Activated CD8-positive, alpha-beta memory T cell treated with anti-CD3 and anti-CD28 coated beads for 4 hours (primary cell): ENCODE measurements at regions not wholly inside any gene's neighbourhood (a gene's known extent, or its start where the extent isn't known, plus 50 kb on each side); places are given as distances from the start of the nearest gene placed in this dataset.
"Not testable (repeated sequence)": the region's sequence is repeated elsewhere in the genome, so short reads cannot be mapped to it uniquely, and the experiment has no call there.

ENCODE experiments used
- DNase-seq, 2 donors: peaks; one replicate each; pipeline ENCODE4 v3.0.0-alpha.2; 2020; ENCODE audit warnings: low read depth in 2 of 2

DNA sequence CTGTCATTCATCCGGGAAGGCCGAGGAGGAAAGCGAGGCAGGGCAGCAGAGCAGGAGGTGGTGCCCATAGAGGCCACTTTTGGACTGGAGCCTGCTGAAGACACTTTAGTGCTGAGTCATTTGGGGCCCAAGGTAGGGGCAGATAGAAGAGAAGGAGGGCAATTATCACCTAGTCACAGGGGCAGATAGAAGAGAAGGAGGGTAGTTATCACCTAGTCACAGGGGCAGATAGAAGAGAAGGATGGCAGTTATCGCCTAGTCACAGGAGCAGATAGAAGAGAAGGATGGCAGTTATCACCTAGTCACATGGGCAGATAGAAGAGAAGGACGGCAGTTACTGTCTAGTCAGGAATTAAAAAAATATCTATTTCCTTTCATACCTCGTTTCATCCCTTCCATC, 1372.6 kb downstream of the FOXD4L5 start:
- not testable (repeated sequence) for DNase-seq

DNA sequence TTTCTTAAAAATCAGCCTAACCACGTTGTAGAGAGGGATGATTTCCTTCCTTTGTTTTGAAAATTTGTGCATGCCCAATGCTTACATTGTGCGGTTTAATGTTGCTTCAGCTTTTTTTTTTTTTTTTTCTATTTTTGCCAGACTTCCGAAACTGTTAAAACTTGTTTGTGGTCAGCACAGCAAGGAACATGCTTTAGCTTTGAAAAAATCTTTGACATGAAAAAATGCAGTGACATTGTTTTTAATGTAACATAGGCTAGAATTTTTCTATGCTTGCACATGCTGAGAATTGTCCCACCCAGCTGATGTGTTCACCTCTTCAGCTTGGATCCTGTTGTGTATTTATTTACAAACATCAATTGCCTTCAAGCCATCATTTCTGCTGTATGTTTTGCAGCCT, 1375.9 kb downstream of the FOXD4L5 start:
- not testable (repeated sequence) for DNase-seq

DNA sequence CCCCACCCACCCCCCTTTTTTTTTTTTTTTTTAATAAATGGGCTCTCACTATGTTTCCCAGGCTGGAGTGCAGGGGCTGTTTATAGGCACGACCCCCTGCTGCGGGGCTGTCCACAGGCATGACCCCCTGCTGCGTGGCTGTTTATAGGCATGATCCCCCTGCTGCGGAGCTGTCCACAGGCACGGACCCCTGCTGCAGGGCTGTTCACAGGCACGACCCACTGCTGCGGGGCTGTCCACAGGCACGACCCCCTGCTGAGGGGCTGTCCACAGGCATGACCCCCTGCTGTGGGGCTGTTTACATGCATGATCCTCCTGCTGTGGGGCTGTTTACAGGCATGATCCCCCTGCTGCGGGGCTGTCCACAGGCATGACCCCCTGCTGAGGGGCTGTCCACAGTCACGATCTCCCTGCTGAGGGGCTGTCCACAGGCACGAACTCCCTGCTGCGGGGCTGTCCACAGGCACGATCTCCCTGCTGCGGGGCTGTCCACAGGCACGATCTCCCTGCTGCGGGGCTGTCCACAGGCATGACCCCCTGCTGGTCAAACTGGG, 1385.3 kb downstream of the FOXD4L5 start:
- DNase-seq: not testable (repeated sequence)

DNA sequence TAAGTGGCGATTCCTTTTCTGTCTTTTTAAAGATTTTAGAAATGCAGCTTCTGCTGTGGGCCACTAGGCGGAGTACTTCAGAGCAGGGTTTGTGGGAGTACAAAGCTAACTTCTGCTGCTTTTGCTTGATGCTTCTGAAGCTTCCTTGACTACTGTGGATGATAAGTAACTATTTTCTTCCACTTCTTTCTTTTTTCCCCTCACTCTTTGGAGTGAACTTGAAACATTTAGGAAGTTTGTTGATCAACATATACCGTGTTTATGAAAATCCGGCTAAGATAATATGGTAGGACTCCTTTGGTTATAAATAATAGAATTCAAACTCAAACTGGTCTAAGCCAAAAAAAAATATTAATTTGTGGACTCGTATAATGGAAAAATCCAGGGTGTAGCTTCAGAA, 1403.6 kb downstream of the FOXD4L5 start:
- DNase-seq: not testable (repeated sequence)

DNA sequence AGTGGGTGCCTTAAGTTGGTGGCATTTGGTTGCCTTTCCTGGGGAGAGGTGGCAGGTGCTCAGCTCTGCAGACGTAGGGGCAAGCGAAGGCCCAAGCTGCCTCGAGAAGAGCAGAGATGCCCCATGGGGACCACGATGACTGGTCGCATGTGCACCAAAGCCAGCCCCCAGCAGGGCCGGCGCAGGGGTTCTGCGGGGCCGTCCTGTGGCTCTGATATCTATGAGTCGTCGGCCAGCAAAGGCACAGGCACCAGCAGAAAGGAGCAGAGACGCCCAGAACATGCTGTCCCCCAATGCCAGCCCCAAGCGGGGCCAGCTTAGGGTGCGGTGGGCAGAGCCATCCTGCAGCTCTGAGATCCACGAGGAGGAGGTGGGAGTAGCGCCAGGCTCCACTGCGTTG, 1408.6 kb downstream of the FOXD4L5 start:
- not testable (repeated sequence) for DNase-seq

DNA sequence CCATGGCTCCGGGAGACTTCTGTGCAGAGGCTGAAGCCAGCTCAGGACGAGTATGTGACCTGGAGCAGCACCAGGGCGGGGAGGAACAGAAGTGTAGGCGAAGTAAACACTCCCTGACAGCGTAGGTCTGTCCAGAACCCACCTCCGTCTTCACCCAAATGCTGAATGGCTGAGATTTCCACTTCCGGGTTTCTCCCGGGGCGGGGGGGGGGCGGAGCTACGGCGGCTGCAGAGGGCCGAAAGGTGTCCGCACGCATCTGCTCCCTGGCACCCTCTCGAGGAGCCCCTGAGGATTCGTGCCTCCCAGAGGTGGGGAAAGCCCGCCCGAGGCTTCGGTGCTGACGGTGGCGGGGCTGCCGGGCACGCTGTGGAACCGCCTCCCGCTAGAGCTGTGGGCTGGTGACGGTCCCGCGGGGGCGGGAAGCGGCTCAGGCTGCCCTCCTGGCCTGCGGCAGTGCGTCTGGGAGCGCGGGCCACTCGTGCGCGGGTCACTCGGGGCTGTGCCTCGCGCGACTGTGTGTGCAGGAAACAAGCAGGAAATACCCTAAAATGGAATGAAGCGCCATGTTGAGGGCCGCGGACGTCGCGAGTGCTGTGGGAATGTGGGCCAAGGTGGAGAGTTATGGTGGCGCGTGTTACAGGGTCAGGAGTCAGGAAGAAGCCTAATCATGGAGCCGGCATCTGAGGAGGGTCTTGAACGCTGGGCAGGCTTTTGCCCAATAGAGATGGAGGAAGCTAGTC, 1425.4 kb downstream of the FOXD4L5 start:
- no peak for DNase-seq

DNA sequence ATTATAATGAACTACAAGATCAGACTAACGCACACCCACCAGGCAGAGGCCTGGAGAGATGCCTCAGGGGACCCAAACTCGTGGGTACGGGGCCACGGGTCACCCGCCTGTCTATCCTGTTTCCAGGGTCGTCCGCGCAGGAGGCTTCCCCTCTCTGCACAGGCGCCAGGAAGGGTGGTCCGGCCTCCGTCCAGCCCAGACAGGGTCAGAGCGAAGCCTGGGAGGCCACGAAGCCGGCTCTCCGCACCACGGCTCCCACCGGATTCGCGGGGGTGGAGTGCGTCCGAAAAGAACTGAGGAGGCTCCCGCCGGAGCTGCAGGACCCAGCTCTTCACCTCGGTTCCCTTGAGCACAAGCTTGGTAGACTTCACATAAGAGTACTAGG, 1425.9 kb downstream of the FOXD4L5 start:
- DNase-seq: not testable (repeated sequence)

DNA sequence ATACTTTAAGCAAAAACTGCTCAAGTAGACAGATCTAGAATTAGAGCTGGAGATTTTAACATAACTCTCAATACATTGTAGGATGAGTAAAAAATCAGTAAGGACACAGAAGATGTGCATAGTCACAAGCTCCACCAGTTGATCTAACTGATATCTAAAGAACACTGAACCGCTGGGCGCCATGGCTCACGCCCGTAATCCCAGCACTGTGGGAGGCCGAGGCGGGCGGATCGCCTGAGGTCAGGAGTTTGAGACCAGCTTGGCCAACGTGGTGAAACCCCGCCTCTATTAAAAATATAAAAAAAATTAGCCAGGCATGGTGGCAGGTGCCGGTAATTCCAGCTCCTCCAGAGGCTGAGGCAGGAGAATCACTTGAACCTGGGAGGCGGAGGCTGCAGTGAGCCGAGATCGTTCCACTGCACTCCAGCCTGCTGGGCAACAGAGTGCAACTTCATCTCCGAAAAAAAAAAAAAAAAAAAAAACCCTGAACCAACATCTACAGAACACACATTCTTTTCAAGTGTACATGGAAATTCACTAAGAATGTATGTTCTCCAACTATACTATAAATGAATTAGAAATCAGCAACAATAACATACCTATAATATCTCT, 1431.8 kb downstream of the FOXD4L5 start:
- DNase-seq: not testable (repeated sequence)

DNA sequence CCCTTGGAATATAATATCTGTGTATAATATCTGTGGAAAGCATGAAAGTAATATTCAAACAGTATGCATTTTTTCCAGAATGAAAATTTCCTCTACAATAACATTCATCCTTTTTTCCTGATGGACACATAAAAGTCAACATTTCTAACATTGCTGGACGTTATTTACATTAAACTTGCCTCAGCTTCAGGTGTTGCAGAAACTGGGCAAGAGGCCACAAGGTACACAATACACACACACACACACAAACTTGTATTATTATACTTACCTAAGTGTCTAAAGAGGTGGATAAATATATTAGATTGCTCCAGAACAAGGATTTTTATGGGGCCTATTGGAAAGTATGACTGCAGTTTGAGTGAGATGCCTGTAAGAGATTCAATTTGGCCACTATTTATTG, 1460.2 kb downstream of the FOXD4L5 start:
- DNase-seq: not testable (repeated sequence)

DNA sequence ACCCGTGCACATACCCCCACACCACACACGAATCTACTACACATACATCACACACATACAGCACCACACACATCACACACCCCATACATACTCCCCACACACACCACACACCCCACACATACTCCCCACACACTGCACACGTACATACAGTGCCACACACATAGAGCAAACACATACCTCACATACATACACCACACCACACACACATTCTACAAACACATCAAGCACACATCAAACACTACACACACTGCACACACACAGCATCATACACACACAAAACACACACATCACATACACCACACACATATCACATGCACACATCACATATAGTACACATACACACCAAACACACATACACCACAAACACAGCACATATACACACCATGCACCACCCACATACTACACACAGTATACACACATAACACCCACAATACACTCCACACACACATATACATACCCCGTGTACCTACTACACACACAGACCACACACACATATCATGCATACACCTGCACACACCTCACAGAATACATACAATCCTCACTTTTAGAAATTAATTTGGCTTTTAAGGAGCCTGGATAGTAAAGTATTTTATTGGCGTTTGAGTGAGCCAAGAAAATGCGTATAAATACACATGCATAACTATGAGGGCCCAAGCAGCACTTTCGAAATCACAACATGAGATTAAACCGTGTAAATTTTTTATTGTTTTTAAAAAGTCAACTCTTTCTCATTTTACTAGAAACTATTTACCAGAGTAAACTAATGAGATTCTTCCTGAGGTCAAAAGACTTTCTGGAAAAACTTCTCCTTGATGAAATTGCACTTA, 1461.4 kb downstream of the FOXD4L5 start:
- DNase-seq: not testable (repeated sequence)

DNA sequence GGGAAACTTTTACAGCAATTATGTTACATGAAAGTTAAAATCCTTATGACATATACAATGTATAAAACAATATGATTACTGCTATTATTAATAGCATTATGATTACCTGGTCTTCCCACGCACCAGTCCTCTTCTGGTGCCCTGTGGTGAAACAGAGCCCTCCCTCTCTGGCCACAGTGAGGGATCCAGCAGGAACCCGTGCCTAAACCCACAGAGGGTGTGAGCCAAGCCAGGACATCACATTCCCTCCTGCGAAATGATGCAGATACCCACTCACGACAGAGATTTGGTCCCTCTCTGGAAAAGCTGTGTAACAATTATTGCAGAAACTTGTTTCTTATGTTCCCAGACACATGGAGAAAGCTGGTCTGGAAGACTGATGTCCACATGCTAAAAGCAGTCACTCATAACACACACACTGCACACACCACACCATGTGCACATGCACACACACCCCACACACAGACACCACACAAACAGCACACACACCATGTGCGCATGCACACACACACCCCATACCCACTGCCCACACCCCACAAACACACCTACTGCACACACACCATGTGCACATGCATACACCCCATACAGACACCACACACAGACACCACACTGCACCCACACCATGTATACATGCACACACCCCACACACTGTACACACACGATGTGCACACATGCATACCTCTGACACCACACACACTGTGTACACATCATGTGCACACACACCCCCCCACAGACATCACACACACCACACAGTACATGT, 1462.2 kb downstream of the FOXD4L5 start:
- not testable (repeated sequence) for DNase-seq

DNA sequence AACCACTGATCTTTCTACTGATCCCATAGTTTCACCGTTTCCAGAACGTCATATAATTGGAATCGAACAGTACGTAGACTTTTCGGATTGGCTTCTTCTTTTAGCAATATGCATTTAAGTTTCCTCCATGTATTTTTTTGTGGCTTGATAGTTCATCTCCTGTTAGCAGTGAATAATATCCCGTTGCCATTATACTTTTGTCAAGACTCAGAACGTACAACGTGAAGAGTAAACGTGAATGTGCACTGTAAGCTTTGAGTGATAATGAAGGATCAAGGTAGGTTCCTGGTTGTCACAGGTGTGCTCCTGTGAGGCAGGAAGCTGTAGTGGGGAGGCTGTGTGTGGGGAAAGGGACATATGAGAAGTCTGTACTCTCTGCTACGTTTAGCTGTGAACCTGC, 1463.7 kb downstream of the FOXD4L5 start:
- not testable (repeated sequence) for DNase-seq

DNA sequence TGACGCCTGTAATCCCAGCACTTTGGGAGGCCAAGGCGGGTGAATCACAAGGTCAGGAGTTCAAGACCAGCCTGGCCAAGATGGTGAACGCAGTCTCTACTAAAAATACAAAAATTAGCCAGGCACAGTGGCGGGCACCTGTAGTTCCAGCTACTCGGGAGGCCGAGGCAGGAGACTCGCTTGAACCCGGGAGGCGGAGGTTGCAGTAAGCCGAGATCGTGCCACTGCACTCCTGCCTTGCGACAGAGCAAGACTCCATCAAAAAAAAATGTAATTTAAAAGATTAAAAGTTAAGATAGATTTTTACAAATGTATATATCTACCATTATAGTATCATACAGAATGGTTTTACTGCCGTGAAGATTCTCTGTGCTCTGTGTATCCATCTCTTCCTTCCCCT, 1464.1 kb downstream of the FOXD4L5 start:
- DNase-seq: not testable (repeated sequence)

DNA sequence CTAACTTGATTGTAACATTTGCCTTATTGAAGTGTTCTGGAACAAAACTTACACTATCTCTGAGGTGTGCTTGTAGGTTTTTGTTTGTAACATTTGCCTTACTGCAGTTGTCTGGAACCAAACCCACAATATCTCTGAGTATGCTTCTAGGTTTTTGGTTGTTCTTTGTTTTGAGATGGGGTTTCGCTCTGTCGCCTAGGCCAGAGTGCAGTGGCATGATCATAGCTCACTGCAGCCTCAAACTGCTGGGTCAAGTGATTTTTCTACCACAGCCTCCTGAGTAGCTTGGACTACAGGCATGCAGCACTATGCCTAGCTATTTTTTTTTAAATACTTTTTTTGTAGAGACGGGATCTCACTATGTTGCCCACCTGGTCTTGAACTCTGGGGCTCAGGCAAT, 1464.6 kb downstream of the FOXD4L5 start:
- DNase-seq: not testable (repeated sequence)

DNA sequence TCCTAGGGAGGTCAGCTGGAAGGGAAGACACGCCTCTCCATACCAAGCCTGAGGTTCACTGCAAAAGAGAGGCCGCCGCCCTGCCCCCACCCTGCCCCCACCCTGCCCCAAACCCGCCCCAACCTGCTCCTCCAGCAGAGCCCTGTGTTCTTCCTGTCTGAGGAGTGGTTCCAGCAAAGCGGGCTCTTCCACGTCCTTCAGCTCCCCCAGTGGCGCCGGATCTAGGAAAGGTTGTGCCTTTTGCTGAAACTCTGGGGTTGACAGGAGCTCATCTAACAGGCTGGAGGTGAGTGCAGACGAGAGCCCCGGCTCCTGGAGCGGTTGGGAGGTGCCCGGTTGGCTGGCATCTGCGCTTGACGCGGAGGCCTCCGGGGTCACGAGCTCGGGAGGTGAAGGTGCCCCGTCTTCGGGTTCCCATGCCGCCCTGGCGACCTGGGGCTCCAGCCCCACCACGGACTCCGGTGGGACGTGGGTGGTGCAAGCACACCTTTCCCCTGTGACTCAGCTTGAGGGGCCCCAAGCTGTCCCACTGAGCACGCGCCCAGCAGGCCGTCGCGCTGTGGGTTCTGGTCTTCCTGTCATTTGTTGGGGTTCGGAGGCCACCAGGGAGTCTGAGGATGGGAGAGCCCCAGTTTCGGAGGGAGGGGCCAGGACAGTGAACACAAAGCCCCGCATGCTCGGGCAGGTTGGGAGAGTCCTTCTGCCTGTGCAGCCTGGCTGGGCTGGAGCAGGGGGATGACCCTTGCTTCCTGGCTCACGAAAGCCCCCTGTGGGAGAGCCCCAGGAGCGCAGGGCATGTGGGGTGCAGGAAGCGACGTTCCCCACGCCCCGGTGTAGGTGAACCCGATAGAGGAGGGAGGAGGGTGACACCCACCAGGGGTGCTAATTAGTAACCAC, 1467.1 kb downstream of the FOXD4L5 start:
- peak; percentile 32 to 35 for DNase-seq

DNA sequence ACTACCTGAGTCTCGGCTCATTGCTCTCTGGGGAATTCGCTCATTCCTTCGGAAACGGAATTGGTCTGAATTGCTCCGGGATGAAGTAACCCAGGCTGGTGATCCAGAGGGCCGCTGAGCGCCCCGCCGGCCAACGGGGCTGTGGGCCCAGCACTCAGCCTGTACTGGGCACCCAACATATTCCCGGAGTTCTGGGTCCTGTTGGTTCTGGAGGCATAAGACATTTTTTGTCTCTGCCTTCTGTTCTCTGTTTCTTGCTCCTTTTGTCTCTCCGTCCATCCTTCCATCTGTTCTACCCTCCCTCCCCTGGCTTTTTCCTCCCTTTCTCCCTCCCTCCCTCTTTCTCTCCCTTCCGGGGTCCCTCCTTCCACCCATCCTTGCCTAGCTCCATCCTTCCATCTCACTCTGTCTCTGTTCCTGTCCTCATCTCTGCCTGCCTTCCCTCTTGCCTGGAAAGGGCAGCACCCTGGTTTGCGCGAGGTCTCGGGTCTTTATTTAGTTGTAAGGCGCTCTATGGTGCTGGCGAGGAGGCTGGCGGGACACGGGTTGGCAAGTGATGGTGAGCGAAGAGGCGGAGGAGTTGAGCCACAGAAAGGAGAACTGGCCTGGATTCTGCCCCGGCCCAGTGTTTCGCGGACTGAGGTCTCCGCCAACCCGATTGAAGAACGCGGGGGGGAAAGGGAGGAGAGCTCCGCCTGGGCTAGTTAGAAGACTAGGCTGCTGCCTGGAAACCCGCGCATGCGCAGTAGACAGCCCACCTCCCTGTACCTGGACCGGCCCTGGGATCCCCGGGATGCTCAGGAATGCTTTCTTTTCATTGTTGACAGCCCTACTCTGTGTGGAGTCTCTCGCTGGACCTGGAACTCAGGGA, 1468.0 kb downstream of the FOXD4L5 start:
- DNase-seq: peak; percentile 47

DNA sequence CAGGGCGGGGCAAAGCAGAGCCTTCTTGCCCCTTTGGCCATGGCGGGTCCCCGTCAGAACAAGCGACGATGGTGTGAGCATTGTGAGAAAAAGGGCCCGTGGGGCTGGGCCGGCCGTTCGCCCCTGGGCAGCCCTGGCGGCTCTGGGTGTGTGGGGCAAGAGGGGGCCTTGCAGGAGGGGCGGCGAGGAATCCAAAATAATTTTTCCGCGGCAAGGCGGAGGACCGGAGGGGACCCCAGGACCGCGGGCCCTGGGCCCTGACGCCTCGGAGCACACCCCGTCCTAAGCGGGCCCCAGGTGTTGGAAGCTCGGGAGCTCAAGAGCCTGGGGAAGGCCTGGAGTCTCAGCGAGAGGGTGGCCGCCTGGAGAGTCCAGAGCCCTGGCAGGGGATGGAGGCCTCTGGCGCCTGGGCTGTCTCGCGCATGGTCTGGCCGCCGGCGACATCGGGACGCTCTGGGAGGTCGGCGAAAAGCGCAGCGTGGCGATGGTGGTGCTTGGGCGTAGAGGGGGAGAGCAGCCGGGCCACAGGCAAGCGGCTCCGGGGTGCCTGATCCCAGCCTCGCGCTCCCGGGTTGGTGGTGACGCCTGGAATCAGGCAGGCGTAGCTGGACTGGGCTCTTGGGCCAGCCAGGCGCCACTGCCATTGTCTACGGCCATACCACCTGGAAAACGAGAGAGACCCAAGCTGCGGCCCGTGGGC, 1469.9 kb downstream of the FOXD4L5 start:
- not testable (repeated sequence) for DNase-seq

DNA sequence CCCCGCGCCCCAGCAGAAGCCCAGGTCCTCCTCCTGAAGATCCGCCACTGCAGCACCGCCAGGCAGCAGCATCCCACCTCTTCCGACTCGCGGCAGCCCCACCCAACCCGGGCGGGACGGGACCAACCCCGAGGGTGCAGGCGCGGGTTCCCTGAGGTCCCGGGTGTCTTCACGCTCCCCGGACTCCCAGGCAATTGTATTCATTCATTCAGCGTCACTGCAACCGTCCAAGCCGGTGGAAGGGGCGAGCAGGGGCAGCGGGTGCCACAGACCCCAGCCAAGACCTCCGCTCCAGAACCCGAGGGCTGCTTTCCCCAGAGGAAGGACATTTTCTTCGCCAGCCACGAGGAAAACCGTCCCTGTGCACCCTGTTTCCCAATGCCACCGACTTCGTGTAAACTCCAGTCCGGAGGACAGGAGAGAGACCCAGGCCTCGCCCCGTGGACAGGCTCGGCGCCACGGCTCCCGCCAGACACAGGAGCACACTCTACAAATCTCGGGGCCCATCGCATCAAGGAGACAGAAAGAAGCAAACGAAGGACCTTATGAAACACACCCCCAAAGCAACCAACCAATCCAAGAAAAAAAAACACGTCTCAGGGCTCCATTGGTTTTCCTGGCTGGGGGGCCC, 1471.5 kb downstream of the FOXD4L5 start:
- DNase-seq: not testable (repeated sequence)
